KMS-11 (cell line): ENCODE measurements at regions not wholly inside any gene's neighbourhood (a gene's known extent, or its start where the extent isn't known, plus 50 kb on each side); places are given as distances from the start of the nearest gene placed in this dataset.

Experiments used
- H2AFZ ChIP-seq: fragments of 200-600 bp; sonication (generic); 2 replicates; pipeline ENCODE4 v1.6.1; 2016; ENCODE audit warnings: antibody characterized with exemption, mixed run types, low read depth
- H3K27ac ChIP-seq: fragments of 200-600 bp; sonication (generic); 2 replicates; pipeline ENCODE4 v1.6.1; 2016; ENCODE audit warnings: mild to moderate bottlenecking, mixed run types
- H3K27me3 ChIP-seq: fragments of 200-600 bp; sonication (generic); 2 replicates; pipeline ENCODE4 v1.6.1; 2017; ENCODE audit warnings: mild to moderate bottlenecking, low read depth, mixed run types, moderate library complexity; ENCODE audit not compliant: insufficient read depth
- H3K36me3 ChIP-seq: fragments of 200-600 bp; sonication (generic); 2 replicates; pipeline ENCODE4 v1.6.1; 2017; ENCODE audit warnings: mild to moderate bottlenecking, mixed run types; ENCODE audit not compliant: insufficient read depth
- H3K4me1 ChIP-seq: fragments of 200-600 bp; sonication (generic); 2 replicates; pipeline ENCODE4 v1.6.1; 2016; ENCODE audit warnings: mild to moderate bottlenecking, low read depth, mixed run types; ENCODE audit not compliant: poor library complexity, severe bottlenecking
- H3K4me2 ChIP-seq: fragments of 200-600 bp; sonication (generic); 2 replicates; pipeline ENCODE4 v1.7.0; 2016; ENCODE audit warnings: mild to moderate bottlenecking, mixed run types
- H3K4me3 ChIP-seq: fragments of 200-600 bp; sonication (generic); IDR thresholded peaks from 2 replicates; pipeline ENCODE4 v1.6.1; 2017; ENCODE audit warnings: low read depth, low read length, mixed read lengths; ENCODE audit not compliant: insufficient read depth
- H3K79me2 ChIP-seq: fragments of 200-600 bp; sonication (generic); 2 replicates; pipeline ENCODE4 v1.6.1; 2016; ENCODE audit warnings: low read depth, mixed run types; ENCODE audit not compliant: insufficient read depth
- H3K9ac ChIP-seq: fragments of 200-600 bp; sonication (generic); 2 replicates; pipeline ENCODE4 v1.6.1; 2016; ENCODE audit warnings: mild to moderate bottlenecking, mixed run types
- H4K20me1 ChIP-seq: fragments of 200-600 bp; sonication (generic); 2 replicates; pipeline ENCODE4 v1.6.1; 2016; ENCODE audit warnings: mild to moderate bottlenecking, mixed run types; ENCODE audit not compliant: insufficient read depth
- CTCF ChIP-seq: fragments of 200-600 bp; sonication (generic); conservative IDR thresholded peaks from 2 replicates; pipeline ENCODE4 v1.6.1; 2017; ENCODE audit warnings: low read depth, mild to moderate bottlenecking, antibody characterized with exemption, low read length, moderate library complexity, mixed read lengths

GRCh38 chr11:80519596-80520506 lies 1079.0 kb upstream of the TENM4 start:
- no peaks in the 10 kb centered on the region for H3K36me3 ChIP-seq
- H3K4me3 ChIP-seq, result no peak overlapping the region
- no peaks in the 10 kb centered on the region for H3K27me3 ChIP-seq
- no peak overlapping the region for H2AFZ ChIP-seq
- no peaks in the 10 kb centered on the region for H4K20me1 ChIP-seq
- TF ChIP-seq CTCF, result no peak
- H3K9ac ChIP-seq, result no peak overlapping the region
- H3K79me2 ChIP-seq, result no peaks in the 10 kb centered on the region
- no peak overlapping the region for H3K4me2 ChIP-seq
- no peaks in the 10 kb centered on the region for H3K4me1 ChIP-seq
- no peak overlapping the region for H3K27ac ChIP-seq

- H3K36me3 ChIP-seq, result no peaks in the 10 kb centered on the region
- no peak overlapping the region for H3K4me2 ChIP-seq
- TF ChIP-seq CTCF, result no peak
- H3K4me3 ChIP-seq, result no peak overlapping the region
- no peaks in the 10 kb centered on the region for H4K20me1 ChIP-seq
- no peak overlapping the region for H2AFZ ChIP-seq
- no peak overlapping the region for H3K9ac ChIP-seq
- no peaks in the 10 kb centered on the region for H3K4me1 ChIP-seq
- H3K27ac ChIP-seq, result no peak overlapping the region
- H3K79me2 ChIP-seq, result no peaks in the 10 kb centered on the region
- no peaks in the 10 kb centered on the region for H3K27me3 ChIP-seq
Observed at GRCh38 chr11:80517701-80518100, 1076.9 kb upstream of the TENM4 start.

GRCh38 chr11:80515097-80515496 lies 1074.3 kb upstream of the TENM4 start:
- H3K36me3 ChIP-seq, result no peaks in the 10 kb centered on the region

GRCh38 chr11:80512491-80512890 lies 1071.7 kb upstream of the TENM4 start:
- Histone ChIP-seq H3K36me3 (no peaks in the 10 kb centered on the region), H3K4me2 (no peak overlapping the region), H4K20me1 (no peaks in the 10 kb centered on the region), H3K4me3 (no peak overlapping the region), H3K79me2 (no peaks in the 10 kb centered on the region), H3K4me1 (no peaks in the 10 kb centered on the region), H3K27ac (no peak overlapping the region), H3K27me3 (no peaks in the 10 kb centered on the region), H3K9ac (no peak overlapping the region), H2AFZ (no peak overlapping the region)
- no peak for TF ChIP-seq CTCF

More at GRCh38 chr11:80515097-80515496, 1074.3 kb upstream of the TENM4 start:
- Histone ChIP-seq H3K9ac (no peak overlapping the region), H2AFZ (no peak overlapping the region), H3K79me2 (no peaks in the 10 kb centered on the region), H4K20me1 (no peaks in the 10 kb centered on the region), H3K4me3 (no peak overlapping the region), H3K27ac (no peak overlapping the region), H3K4me1 (no peaks in the 10 kb centered on the region), H3K4me2 (no peak overlapping the region), H3K27me3 (no peaks in the 10 kb centered on the region)
- no peak for TF ChIP-seq CTCF
